CD4-positive, alpha-beta T cell treated with Interleukin-10 for 1 hour (primary cell): ENCODE measurements at regions not wholly inside any gene's neighbourhood (a gene's known extent, or its start where the extent isn't known, plus 50 kb on each side); places are given as distances from the start of the nearest gene placed in this dataset.

Experiments
- DNase-seq: peaks from one replicate; pipeline ENCODE4 v3.0.0-alpha.2; 2020

DNA sequence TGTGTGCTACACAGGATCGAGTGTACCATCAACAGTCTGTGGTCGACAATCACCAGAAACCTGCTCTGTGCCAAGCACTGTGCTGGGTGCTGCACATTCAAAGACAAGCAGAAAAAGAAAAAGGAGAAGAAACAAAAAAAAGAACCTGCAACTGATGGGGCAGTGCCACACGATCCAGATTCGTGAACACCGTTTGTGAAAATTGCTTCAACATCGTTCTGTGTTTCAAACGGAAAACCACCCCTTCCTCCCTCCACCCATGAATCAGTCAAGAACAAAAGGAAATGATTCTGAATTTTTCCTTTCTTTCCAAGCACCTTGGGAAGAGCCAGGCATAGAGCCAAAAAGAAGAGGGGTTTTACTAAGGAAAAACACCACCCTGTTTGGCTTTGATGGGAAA lies 129.2 kb upstream of the ARID1B start:
- no peak for DNase-seq

DNA sequence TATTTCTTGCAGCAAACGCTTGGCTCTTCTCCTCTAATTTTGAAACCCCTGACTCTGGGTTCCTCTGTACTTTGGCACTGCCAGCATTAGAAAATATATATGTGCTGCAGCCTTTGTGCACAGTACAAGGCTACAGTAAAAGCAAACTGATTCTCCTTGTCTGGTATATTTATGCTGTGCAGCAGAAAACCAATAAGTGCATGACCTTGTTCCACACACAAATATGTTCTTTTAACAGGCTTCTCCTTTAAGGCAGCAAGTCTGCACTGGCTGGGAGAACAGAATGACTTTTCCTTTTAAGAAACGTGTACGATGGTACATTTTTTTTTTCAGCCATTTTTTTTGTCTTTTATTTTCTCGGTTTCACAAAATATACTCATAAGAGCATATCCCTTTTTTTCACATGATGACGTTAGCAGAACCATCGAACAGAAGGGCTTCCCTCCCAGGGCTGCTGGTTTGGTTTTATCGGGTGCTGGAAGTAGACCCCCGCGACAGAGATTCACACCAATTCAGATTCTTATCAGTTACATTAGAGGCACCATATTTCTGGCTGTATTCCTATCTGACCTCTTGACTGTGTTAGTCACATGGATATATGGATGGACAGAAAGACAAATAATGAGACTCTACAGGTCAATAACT lies 129.9 kb upstream of the ARID1B start:
- no peak for DNase-seq

DNA sequence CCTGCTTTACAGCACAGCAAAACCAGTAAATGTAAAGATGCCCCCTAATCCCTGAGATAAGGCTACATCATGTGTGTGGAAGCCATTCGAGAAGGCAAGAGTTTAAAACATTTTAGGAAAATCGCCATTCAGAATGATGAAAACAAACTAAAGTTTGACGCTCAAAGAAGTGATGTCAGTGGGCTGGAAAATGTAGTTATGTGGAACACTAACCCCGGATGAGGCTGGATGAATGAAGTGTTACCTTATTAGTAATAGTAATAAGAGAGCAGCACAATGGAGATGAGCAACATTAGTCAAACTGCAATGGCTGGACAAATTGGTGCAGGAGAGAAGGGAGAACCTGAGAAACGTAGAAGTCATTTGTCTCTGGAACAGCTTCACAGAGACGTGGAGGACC lies 130.7 kb upstream of the ARID1B start:
- no peak for DNase-seq

DNA sequence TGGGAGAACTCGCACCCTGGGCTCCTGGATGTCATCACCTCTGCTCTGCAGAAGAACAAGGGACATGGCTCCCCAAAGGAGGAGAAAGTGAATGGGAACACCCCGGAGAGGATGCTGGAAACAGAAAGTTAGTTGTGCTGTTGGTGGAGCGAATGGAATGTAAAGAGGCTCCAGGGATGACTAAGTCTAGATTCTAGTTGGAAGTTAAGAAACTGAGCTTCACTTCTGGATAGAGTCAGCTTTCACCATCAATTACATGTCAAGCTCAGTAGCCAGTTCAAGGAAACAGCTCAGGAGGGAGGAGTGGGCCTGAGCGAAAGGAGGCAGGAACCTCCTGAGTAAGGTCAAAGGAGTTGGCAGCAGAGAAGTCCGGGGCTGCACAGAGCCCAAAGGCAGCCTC lies 132.1 kb upstream of the ARID1B start:
- DNase-seq = no peak

DNA sequence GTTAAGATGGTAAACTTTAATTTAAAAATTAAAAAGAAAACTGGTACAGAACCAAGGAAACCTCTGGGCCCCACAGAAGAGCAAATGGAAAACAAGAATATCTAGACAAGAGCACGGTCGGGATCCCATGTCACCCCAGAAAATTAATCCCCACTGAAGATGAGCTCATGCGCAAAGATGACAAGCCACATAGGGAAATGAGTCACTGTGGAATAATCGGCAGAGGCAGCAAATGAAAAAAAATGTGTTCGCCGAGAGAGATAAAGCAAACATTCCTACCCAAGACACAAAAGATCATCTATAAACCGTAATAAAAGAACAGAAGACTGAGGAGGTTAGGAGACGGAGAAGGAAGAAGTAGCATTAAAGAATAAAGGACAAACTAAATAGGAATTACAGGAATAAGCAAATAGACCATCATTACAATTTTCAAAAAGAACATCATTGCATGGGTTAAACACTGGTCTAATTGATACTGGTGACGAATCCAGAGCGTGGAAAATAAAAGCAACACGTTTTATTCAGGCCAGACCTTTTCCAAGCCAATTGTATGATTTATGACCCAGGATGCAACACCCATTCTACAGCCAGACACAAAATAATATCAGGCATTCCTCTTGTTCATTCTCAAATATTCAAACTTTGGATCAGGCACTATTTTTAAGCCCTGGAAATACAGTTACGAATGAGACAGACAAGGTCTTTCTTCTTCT lies 138.0 kb upstream of the ARID1B start:
- no peak for DNase-seq

DNA sequence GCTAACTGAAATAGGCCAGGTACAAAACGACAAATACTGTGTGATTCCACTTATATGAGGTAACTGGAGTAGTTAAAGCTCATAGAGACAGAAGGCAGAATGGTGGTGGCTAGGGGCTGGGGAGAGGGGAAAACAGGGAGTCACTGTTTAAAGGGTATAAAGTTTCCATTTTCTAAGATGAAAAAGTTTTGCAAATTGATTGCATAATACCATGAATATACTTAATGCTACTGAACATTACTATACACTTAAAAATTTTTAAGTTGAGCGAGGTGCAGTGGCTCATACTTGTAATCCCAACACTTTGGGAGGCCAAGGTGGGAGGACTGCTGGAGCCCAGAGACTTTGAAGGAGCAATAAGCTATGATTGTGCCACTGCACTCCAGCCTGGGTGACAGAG lies 138.6 kb upstream of the ARID1B start:
- no peak for DNase-seq

DNA sequence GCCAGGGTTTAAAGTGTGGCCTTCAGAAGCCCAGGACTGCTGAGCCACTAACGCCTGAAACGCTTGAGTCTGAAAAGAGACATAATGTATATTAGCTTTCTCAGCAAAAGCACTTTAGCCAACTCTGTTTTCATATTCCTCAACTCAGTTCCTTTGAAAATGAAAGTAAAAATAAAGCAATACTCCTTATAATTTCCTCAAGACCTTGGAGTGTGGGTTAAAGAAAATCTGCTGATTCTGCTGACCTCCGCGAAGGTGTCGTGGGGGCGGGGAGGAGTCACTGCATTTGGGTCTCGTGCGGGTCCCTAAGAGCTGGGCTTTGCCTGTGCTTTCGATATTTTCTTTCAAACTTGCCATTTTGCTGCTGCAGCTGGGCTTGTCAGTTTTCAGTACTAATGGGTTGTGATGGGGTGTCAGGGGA lies 142.2 kb upstream of the ARID1B start:
- DNase-seq = no peak

DNA sequence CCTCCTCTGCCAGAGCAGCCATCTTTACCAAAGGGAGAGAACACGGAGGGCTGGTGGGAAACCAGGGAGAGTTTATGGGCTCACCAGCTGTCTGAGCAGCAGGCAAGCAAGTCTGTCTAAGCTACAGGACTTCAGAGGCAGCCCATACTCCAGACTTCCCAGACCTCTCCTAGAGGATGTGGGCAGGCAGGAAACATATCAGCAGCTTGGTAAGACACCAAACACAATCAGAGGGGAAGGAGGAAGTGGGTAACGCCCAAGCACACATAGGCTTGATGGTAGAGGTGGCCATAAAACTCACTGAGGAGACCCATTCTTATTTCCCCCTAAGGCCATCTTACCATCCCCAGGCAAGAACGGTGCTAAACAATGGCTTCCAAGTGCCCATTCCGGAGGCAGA lies 143.1 kb upstream of the ARID1B start:
- DNase-seq = no peak

DNA sequence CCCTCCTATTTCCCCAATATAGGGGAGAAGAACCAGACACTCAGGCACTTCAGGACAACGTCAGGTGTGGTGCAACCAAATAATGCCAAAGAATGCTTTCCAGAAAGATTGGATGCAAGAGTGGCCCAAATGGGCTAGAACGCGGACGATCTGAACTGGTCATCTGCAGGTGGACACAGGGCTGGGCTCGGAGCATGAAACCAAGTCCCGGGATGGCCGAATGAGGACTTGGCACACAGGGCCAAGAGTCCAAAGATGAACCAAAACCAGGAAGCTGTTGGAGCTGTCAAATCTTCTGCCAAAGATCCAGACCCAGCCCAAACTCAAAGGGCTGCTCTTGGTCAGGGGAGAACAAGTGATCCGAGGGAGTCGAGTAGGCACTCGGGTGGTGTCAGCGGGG lies 143.9 kb upstream of the ARID1B start:
- DNase-seq = no peak

DNA sequence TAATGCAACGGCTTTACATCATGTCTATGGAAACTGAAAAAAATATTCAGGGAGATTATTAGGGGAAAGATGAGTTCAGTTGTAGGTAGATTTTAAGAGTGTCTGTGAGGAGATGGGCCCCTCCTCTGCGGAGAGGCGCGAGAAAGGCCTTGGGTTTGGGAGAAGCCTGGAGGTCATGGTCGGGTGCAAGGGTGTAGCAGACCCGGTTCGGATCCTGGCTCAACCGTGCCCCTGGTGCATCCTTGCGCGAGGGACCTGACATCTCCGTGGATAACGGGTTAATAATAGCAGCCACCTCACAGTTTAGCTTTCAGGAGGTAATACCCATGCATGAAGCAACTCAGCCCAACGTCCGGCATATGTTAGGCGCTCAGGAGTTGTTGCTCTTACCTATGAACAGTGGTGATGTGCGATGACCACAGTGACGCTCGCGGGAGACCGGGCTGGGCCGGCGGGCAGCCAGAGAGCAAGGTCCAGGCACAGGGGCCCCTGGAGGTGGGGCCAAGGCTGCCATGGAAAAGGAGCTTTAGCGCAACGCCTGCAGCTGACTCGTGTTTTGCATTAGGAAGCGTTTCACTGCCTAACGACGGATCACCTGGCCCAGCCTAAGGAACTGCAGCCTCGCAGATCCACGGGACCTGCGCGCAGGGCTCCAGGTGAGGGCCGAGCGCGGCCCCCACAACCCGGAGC lies 146.4 kb upstream of the ARID1B start:
- no peak for DNase-seq

DNA sequence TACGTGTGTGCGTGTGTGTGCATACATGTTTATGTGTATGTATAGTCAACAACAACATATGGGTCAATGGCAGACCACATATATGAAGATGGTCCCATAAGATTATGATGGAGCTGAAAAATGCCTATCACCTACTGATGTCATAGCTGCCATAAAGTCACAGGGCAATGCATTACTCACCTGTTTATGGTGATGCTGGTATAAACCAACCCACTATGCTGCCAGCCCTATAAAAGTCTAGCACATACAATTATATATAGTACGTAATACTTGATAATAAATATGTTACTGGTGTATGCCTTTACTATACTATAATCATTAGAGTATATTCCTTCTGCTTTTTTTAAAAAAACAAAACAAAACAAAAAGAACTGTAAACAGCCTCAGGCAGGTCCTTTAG lies 148.4 kb upstream of the ARID1B start:
- no peak for DNase-seq

DNA sequence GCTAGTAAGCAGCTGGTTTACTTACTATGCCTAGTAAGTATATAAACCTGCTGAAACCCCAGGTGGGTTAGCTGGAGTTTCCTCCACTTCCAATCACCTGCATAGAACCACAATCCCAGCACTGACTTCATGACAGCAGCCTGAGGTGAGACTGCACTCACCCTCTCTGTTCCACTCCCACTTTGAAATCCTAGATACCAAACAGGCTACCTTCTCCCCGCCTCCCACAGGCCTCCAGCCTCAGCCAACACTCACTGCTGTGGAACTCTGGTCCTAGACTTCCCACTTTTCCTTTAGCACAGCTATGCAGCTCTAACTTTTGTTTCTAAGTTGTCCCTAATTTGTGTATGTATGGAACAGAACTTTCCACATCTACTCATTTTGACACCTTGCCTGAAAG lies 149.7 kb upstream of the ARID1B start:
- no peak for DNase-seq

DNA sequence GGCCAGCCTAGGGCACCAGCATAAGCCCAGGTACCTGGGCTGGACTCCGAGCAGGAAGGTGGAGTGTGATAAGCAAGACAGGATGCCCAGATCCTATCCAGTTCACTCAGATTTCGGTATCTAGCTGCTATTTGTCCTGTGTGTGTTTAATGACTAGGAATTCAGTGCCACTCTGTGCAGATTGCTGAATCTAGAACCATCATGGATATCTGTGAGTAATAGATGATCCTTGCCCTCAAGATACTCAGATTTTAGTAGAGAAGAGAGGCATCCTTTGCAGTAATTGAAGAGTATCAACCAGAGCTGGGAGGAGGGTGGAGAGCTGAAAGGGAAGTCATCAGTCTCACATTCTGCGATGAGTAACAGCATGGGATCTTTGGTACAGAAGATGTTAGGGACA lies 155.0 kb upstream of the ARID1B start:
- no peak for DNase-seq

DNA sequence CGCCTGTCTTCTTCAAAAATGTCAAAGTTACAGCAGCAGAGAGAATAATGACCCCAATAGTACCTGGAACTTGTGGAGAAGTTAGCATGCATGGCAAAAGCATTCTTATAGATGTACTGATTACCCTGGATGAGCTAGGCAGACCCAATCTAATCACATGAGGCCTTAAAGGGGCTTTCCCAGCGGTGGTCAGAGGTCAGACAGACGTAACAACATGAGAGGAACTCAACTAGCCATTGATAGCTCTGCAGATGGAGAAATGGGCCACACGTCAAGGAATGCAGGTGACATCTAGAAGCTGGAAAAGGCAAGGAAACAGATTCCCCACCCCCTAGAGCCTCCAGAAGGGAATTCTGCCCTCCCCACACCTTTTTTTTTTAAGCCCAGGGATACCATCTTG lies 156.8 kb upstream of the ARID1B start:
- DNase-seq = no peak

DNA sequence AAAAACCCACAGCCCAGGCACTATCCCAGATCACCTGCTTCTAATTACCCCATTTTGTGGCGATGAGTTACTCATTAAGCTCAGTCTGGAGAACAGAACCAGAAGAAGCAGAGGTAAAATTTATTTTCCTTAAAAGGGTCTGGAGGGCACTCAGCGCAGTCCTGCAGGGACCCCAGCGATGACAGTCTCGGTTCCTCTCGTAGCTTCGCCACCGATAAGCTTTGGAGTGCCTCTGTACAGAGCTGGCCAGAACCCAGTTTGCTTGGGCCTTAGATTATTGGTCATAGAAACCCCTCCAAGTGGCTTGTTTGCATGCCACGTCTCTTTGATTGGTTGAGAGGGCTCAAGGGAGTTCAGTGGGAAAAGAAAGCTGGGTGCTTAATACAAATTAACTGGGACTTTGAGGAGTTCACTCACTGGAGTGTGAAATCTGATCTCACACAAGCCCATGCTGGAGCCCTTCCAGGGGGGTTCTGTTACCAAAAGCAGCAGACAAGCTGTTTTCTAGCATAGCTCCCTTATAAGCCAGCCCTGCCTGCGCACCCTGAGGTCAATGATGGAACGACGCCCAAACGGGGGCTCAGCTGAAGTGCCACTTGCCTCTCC lies 158.5 kb upstream of the ARID1B start:
- DNase-seq = no peak

DNA sequence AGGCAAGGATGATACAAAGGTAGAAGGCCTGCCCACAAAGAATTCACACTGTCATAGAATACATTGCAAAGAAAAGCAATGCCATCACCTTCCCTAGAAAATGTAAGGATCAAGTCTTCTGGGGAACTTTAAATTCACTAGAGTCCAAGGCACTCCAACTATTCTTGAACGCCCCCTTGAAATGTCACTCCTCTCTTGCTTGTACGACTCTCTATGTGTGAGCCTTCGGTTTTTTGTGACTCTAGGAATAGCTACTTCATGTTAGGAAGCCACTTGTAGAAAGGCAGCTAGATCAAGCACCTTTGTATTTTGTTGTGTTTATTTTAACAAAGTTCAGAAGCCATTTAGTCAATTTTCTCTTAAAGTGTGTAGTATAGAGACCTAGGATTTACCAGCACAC lies 159.2 kb upstream of the ARID1B start:
- no peak for DNase-seq

DNA sequence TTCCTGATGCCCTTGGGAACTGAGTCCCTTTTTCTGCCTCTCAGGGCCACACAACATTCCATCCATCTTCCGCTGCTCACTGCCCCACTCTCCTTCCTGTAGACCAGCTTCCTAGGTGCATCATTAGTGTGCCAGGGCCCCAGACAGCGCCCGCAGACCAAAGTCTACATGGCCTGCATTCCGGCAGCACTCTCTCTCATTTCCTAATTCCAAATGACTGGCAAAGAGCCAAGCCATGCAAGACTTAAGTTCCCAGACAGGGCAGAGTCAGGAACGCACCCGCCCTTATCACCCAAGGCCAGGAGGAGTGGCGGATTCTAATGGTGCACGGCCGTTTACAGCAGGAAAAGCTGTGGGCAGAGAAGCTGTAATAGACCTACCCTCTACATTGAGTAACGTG lies 159.8 kb upstream of the ARID1B start:
- DNase-seq = no peak

DNA sequence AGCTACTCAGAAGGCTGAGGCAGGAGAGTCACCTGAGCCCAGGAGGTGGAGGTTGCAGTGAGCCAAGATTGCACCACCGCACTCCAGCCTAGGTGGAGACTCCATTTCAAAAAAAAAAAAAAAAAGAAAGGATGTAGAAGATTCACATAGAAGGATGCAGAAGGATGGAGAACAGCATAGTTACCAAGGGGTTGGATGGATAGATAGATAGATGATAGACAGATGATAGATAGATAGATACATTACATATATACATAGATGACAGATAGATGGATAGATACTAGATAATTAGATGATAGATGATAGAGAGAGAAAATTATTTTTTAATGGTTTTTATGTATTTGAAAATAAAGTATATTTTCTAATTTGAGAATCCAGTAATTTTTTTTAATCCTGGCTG lies 160.7 kb upstream of the ARID1B start:
- DNase-seq = no peak

DNA sequence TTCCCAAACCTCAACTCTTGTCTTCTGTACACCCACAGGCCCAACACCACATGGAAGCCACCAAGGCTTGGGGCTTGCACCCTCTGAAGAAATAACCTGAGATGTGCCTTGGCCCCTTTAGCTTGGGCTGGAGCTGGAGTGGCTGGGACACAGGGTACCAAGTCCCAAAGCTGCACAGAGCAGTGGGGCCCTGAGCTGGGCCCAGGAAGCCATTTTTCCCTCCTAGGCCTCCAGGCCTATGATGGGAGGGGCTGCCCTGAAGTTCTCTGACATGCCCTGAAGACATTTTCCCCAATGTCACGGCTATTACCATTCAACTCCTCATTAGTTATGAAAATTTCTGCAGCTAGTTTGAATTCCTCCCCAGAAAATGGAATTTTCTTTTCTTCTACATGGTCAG lies 163.2 kb upstream of the ARID1B start:
- DNase-seq = no peak

DNA sequence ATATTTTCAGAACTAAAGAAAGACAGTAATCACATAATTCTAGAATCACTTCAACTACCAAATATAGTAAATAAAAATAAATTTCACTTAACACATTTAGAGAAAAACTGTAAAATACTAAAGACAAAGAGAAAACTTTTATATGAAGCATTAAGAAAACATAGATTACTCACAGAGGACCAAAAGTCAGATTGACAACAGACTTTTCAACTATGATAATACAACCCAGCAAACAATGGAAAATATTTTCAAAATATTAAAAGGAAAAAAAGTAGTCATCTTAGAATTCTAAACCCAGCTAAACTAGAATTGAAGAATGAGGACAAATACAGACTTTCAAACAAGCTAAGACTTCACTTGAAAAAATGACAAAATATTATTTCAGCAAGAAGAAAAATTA lies 164.8 kb upstream of the ARID1B start:
- DNase-seq = no peak

DNA sequence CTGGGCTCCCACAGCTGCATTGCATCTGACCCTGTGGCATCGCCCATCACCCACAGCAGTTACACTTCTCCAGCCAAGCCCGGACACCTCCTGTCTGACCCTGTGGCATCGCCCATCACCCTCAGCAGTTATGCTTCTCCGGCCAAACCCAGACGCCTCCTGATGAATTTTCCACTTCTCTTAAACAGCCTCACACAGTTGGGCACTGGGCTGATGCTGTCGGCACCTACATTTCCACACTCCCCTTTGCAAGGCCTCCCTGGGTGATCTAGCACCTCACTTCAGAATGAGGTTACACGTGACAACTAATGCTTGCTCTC lies 175.2 kb upstream of the ARID1B start:
- DNase-seq = no peak

DNA sequence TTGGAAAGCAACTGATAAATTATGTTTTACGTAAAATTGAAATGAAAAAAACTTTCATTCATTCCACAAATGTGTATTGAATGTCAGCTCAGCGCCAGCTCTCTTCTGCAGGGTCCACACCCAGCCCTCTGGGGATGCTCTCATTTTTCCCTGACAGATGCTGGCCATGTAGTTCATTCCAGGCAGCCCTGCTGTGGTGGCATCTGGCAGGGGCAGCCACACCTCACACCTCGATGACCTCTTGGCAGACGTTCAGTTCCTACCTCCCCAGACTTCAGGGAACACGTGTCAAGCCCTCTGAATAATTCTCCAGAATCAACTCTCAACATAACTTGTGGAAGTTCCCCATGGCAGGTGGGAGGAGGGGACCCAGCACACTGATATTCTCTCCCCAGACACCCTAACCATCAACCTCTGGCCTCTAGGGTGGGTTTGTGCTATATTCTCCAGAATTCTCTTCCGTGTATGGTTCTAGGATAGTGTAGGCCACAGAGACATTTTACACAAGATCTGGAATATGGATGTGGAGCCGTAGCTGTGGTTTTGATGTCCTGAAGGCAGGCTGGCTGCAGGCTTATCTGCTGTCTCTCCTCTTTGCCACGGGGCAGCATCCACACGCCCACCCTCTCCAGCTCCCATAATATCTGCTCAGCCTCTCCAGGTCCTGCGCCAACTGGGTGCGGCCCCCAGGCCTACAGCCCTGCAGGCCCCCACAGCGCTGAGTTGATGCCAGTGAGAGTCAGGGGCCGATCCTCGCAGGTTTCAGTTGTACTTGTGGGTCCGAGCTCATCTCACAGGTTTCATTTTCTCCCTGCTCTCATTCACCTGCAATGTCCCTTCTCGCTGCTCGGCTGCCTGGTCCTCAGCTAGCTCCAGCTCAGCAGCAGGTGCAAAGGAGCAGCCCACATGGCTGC lies 175.8 kb upstream of the ARID1B start:
- no peak for DNase-seq

DNA sequence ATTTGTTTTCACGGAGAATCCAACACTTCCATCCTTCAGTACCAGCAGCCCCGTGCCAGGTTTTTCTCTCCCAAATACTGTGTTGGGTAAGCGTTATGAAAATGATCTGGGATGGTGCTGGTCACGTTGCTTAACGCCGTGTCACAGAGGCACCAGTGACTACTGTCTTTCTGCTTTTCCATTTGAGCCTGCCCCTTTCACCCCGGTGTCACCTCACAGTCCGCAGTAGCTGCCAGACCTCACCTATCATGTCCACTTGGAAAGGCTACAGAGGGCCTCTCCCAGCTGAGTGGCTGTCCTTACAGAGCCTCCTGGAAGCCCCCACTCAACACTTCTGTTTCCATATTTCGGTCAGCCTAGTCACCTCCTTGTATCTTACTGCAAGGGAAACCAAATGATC lies 176.5 kb upstream of the ARID1B start:
- no peak for DNase-seq
